IMR-90 (cell line): ENCODE measurements at regions not wholly inside any gene's neighbourhood (a gene's known extent, or its start where the extent isn't known, plus 50 kb on each side); places are given as distances from the start of the nearest gene placed in this dataset.
"Not testable (repeated sequence)": the region's sequence is repeated elsewhere in the genome, so short reads cannot be mapped to it uniquely, and the experiment has no call there.

Experiments used
- ATAC-seq: fragments of 200-7000 bp; cut with Tn5 transposase; 2 replicates; pipeline ENCODE4 v1.9.1; 2020; ENCODE audit warnings: low read depth, mild to moderate bottlenecking, moderate library complexity
- BruUV-seq: library from RNA; stranded (reverse); fragments of 400-500 nt; replicated peaks from 2 replicates; lab custom pipeline; 2021; lab: Mats Ljungman, UMichigan
- CTCF ChIA-PET: fragments of 300-600 bp; formaldehyde crosslinking; extraction: SDS; loops from one replicate; lab custom pipeline; 2021; ENCODE audit warnings: antibody characterized with exemption; lab: Yijun Ruan, JAX
- POLR2A ChIA-PET: fragments of 300-600 bp; sonication (Branson Sonifier 250); formaldehyde crosslinking; loops from one replicate; lab custom pipeline; 2022; ENCODE audit warnings: antibody characterized with exemption; ENCODE audit not compliant: unreplicated experiment; lab: Charles Lee
- DNase-seq: peaks from one replicate; pipeline ENCODE4 v3.0.0; 2013
- H2AFZ ChIP-seq: replicated peaks from 2 replicates; pipeline ENCODE3; 2013; ENCODE audit warnings: low read length, mild to moderate bottlenecking; ENCODE audit not compliant: poor library complexity
- H2AK5ac ChIP-seq: 2 replicates; pipeline ENCODE4 v1.6.1; 2013; ENCODE audit warnings: low read depth, low read length, inconsistent platforms
- H2AK9ac ChIP-seq: replicated peaks from 2 replicates; pipeline ENCODE3; 2013; ENCODE audit warnings: mild to moderate bottlenecking, low read depth, low read length, moderate library complexity; ENCODE audit not compliant: poor library complexity
- H2BK120ac ChIP-seq: 2 replicates; pipeline ENCODE4 v1.6.1; 2013; ENCODE audit warnings: low read depth, low read length, inconsistent platforms
- H2BK15ac ChIP-seq: 3 replicates; pipeline ENCODE4 v1.6.1; 2013; ENCODE audit warnings: low read depth, low read length, inconsistent platforms
- H2BK20ac ChIP-seq: 2 replicates; pipeline ENCODE4 v1.6.1; 2013; ENCODE audit warnings: low read depth, mild to moderate bottlenecking, inconsistent platforms, low read length, moderate library complexity
- H2BK5ac ChIP-seq: 2 replicates; pipeline ENCODE4 v1.6.1; 2013; ENCODE audit warnings: mild to moderate bottlenecking, low read depth, low read length, inconsistent platforms; ENCODE audit not compliant: poor library complexity, severe bottlenecking
- H3K14ac ChIP-seq: replicated peaks from 2 replicates; pipeline ENCODE4 v1.6.1; 2013; ENCODE audit warnings: low read depth, low read length, inconsistent platforms
- H3K18ac ChIP-seq: 2 replicates; pipeline ENCODE4 v1.6.1; 2013; ENCODE audit warnings: low read depth, low read length, control low read depth
- H3K23ac ChIP-seq: 2 replicates; pipeline ENCODE4 v1.6.1; 2013; ENCODE audit warnings: low read depth, low read length, inconsistent platforms
- H3K27ac ChIP-seq: 2 replicates; pipeline ENCODE4 v1.5.1; 2013; ENCODE audit warnings: mild to moderate bottlenecking, control low read depth, low read length; ENCODE audit not compliant: insufficient read depth
- H3K27me3 ChIP-seq: 2 replicates; pipeline ENCODE4 v1.6.1; 2013; ENCODE audit warnings: low read length; ENCODE audit not compliant: control insufficient read depth, insufficient read depth
- H3K36me3 ChIP-seq: 2 replicates; pipeline ENCODE4 v1.6.1; 2013; ENCODE audit warnings: low read length, mixed read lengths; ENCODE audit not compliant: control insufficient read depth, insufficient read depth
- H3K4ac ChIP-seq: 2 replicates; pipeline ENCODE4 v1.6.1; 2013; ENCODE audit warnings: low read depth, low read length, inconsistent platforms
- H3K4me1 ChIP-seq: 2 replicates; pipeline ENCODE4 v1.6.1; 2013; ENCODE audit warnings: low read length, mixed read lengths; ENCODE audit not compliant: control insufficient read depth, insufficient read depth
- H3K4me2 ChIP-seq: 2 replicates; pipeline ENCODE4 v1.6.1; 2013; ENCODE audit warnings: low read depth, mild to moderate bottlenecking, control low read depth, low read length, moderate library complexity
- H3K4me3 ChIP-seq: 2 replicates; pipeline ENCODE4 v1.5.1; 2013; ENCODE audit warnings: low read depth, mild to moderate bottlenecking, control low read depth, low read length, moderate library complexity; ENCODE audit not compliant: insufficient read depth
- H3K56ac ChIP-seq: 2 replicates; pipeline ENCODE4 v1.6.1; 2013; ENCODE audit warnings: low read length, inconsistent platforms; ENCODE audit not compliant: insufficient read depth; ENCODE audit errors: extremely low read depth
- H3K79me1 ChIP-seq, 2 experiments: 2 replicates each; pipeline ENCODE4 v1.6.1; 2013; ENCODE audit warnings: low read length in 2 of 2, inconsistent platforms in 1 of 2, low read depth in 1 of 2
- H3K9ac ChIP-seq: 2 replicates; pipeline ENCODE4 v1.6.1; 2013; ENCODE audit warnings: low read depth, low read length, control low read depth
- H3K9me1 ChIP-seq: 2 replicates; pipeline ENCODE4 v1.6.1; 2013; ENCODE audit warnings: low read length, inconsistent platforms; ENCODE audit not compliant: insufficient read depth
- H3K9me3 ChIP-seq: 2 replicates; pipeline ENCODE4 v1.6.1; 2013; ENCODE audit warnings: low read length; ENCODE audit not compliant: control insufficient read depth, insufficient read depth
- H4K20me1 ChIP-seq: 2 replicates; pipeline ENCODE4 v1.6.1; 2013; ENCODE audit warnings: low read length, inconsistent platforms; ENCODE audit not compliant: insufficient read depth
- H4K5ac ChIP-seq: 2 replicates; pipeline ENCODE4 v1.6.1; 2013; ENCODE audit warnings: mild to moderate bottlenecking, low read depth, low read length, control low read depth
- H4K8ac ChIP-seq, 2 experiments: 2 replicates each; pipeline ENCODE4 v1.6.1; 2013; ENCODE audit warnings: low read depth in 2 of 2, low read length in 2 of 2, control low read depth in 1 of 2, inconsistent platforms in 1 of 2
- H4K91ac ChIP-seq: 2 replicates; pipeline ENCODE4 v1.6.1; 2013; ENCODE audit warnings: low read depth, low read length, inconsistent platforms; ENCODE audit not compliant: insufficient read depth
- FOS ChIP-seq: fragments of 150-350 bp; IDR thresholded peaks from 2 replicates; pipeline ENCODE4 v1.6.1; 2016; ENCODE audit warnings: low read depth, low read length
- RAD21 ChIP-seq: IDR thresholded peaks from 2 replicates; pipeline ENCODE4 v1.6.1; 2012; ENCODE audit warnings: low read length, improper control_type of control experiment
- WGBS, 2 experiments: methylation state at CpG; one replicate each; pipeline versions ENCODE4 v1.1.5 to v1.1.7; 2013; ENCODE audit warnings: missing lambda C conversion rate in 2 of 2; ENCODE audit not compliant: insufficient read length in 1 of 2; ENCODE audit errors: extremely low coverage in 2 of 2; 5-methylcytosine and 5-hydroxymethylcytosine counted together
- dilution Hi-C: fragments of 300-500 bp; cut with HindIII; formaldehyde crosslinking; loops from one replicate; pipeline ENCODE4 v1.14.3; 2018; ENCODE audit warnings: low sequenced_read_pairs; ENCODE audit not compliant: unreplicated experiment
- in situ Hi-C: fragments of 300-500 bp; cut with MboI; formaldehyde crosslinking; loops from 3 replicates; pipeline ENCODE4 v1.14.3; 2019; ENCODE audit warnings: low sequenced_read_pairs, inconsistent platforms, mixed read lengths
- intact Hi-C: fragments of 100-400 bp; cut with micrococcal nuclease; formaldehyde crosslinking; loops from 2 replicates; pipeline ENCODE4 v1.10.0; 2022

GRCh38 chr16:87037012-87037411 is 280.2 kb downstream of the C16orf95 start:
- CTCF ChIA-PET, result no interaction called here
- TF ChIP-seq FOS (no peak), RAD21 (no peak)
- H3K27me3 ChIP-seq, result peaks cover 37% of the 10 kb centered on the region

GRCh38 chr16:87038528-87038927 is 278.7 kb downstream of the C16orf95 start:
- intact Hi-C loops, H3K14ac ChIP-seq, H3K56ac ChIP-seq, H3K27ac ChIP-seq, H4K5ac ChIP-seq, H2AFZ ChIP-seq, H4K20me1 ChIP-seq, H2BK15ac ChIP-seq, DNase-seq, H2BK20ac ChIP-seq, BruUV-seq, H3K36me3 ChIP-seq, H2BK120ac ChIP-seq, H3K4me3 ChIP-seq, H3K23ac ChIP-seq, H2BK5ac ChIP-seq, H3K4me2 ChIP-seq, H3K4me1 ChIP-seq, H3K18ac ChIP-seq, dilution Hi-C loops, ATAC-seq, H3K79me1 ChIP-seq, H2AK5ac ChIP-seq, H3K9me1 ChIP-seq, H3K4ac ChIP-seq, H3K9me3 ChIP-seq, H2AK9ac ChIP-seq, H4K8ac ChIP-seq, in situ Hi-C loops, H4K91ac ChIP-seq, H3K9ac ChIP-seq: not testable (repeated sequence)
- ChIA-PET POLR2A (interaction anchor here (0.6 kb wide), 1 partner anchor 349 kb away, joined by 3 read pairs; no protein-coding TSS in a partner anchor), CTCF (interaction anchor here (0.7 kb wide), 1 partner anchor 21 kb away, joined by 5 read pairs; no protein-coding TSS in a partner anchor)
- 60% methylated on average over 1 of the region's 3 CpGs; no CpG with 5 or more reads in 1 of the 2 experiments for WGBS, 2 experiments
- peaks cover 40% of the 10 kb centered on the region for H3K27me3 ChIP-seq

More at GRCh38 chr16:87037012-87037411, 280.2 kb downstream of the C16orf95 start:
- H4K5ac ChIP-seq, result no peak overlapping the region
- no TSS peak for BruUV-seq
- H3K4me2 ChIP-seq, result no peak overlapping the region
- no peaks in the 10 kb centered on the region for H4K20me1 ChIP-seq
- no peak overlapping the region for H2BK120ac ChIP-seq
- H3K4me1 ChIP-seq, result no peaks in the 10 kb centered on the region
- no peaks in the 10 kb centered on the region for H3K79me1 ChIP-seq
- H4K8ac ChIP-seq, result no peak overlapping the region
- H3K36me3 ChIP-seq, result no peaks in the 10 kb centered on the region
- no peak overlapping the region for H3K4me3 ChIP-seq
- no peaks in the 10 kb centered on the region for H3K9me1 ChIP-seq
- H4K91ac ChIP-seq, result no peak overlapping the region
- H3K27ac ChIP-seq, result no peak overlapping the region
- no peak for DNase-seq
- no peak for ATAC-seq
- intact Hi-C loops, result no loop called here
- H3K14ac ChIP-seq, result no peak overlapping the region
- H3K18ac ChIP-seq, result no peak overlapping the region
- in situ Hi-C loops, result no loop called here
- H3K9ac ChIP-seq, result no peak overlapping the region
- H3K56ac ChIP-seq, result no peak overlapping the region
- H2AK5ac ChIP-seq, result no peak overlapping the region
- H2BK20ac ChIP-seq, result no peak overlapping the region
- H3K4ac ChIP-seq, result no peak overlapping the region
- no peak overlapping the region for H3K23ac ChIP-seq
- no peak overlapping the region for H2BK5ac ChIP-seq
- no peak overlapping the region for H2BK15ac ChIP-seq
- no peak overlapping the region for H2AFZ ChIP-seq
- H2AK9ac ChIP-seq, result no peak overlapping the region
- no peaks in the 10 kb centered on the region for H3K9me3 ChIP-seq
- POLR2A ChIA-PET, result no interaction called here
- dilution Hi-C loops, result no loop called here
- WGBS, 2 experiments, result 100% methylated on average over 4 of the region's 7 CpGs; no CpG with 5 or more reads in 1 of the 2 experiments
